ENCODE measurements at regions not wholly inside any gene's neighbourhood (a gene's known extent, or its start where the extent isn't known, plus 50 kb on each side); places are given as distances from the start of the nearest gene placed in this dataset.

DNA sequence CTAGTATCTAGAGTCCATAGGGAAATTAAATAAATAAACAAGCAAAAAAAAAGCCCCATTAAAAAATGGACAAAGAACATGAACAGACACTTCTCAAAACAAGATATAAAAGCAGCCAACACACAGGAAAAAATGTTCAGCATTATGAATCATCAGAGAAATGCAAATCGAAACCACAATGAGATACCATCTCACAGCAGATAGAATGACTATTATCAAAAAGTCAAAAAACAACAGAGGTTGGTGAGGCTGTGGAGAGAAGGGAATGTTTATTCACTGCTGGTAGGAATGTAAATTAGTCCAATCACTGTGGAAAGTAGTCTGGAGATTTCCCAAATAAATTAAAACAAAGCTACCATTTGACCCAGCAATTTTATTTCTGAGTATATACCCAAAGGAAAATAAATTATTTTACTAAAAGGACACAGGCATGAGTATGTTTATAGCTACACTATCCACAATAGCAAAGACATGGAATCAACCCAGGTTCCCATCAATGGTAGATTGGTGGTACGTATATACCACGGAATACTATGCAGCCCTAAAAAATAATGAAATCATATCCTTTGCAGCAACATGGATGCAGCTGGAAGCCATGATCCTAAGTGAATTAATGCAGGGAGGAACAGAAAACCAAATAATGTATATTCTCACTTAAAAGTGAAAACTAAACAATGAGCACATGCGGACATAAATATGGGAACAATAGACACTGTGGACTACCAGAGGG is 366.5 kb upstream of the SEMA3C start:
- no peak overlapping the region for H3K4me3 ChIP-seq (ENCODE audit: insufficient read depth, low read depth, low read length)
- H3K36me3 ChIP-seq (ENCODE audit: insufficient read depth, low read length): no peaks in the 10 kb centered on the region
- Mint-ChIP-seq H3K9me3 (ENCODE audit: unreplicated experiment) (no peaks in the 10 kb centered on the region), H3K36me3 (ENCODE audit: low read depth, unreplicated experiment) (no peaks in the 10 kb centered on the region), H3K27ac (ENCODE audit: unreplicated experiment) (peak overlapping the region; percentile 72), H3K27me3 (ENCODE audit: low read depth, unreplicated experiment) (no peaks in the 10 kb centered on the region), H3K4me1 (ENCODE audit: low read depth, unreplicated experiment) (peaks cover 20% of the 10 kb centered on the region), H3K4me3 (ENCODE audit: unreplicated experiment) (no peak overlapping the region)
- H3K4me1 ChIP-seq (ENCODE audit: insufficient read depth, low read length): peaks cover 13% of the 10 kb centered on the region
- DNase-seq (ENCODE audit: low read depth) (peak; percentile 97), FAIRE-seq (peak; percentile 98)
- H3K27me3 ChIP-seq (ENCODE audit: insufficient read depth, low read length): peaks cover 2% of the 10 kb centered on the region
- H2AFZ ChIP-seq (ENCODE audit: low read depth, low read length): no peak overlapping the region
- peak overlapping the region; percentile 64 for H3K4me2 ChIP-seq (ENCODE audit: low read length)
- TF ChIP-seq, protein P1, sequence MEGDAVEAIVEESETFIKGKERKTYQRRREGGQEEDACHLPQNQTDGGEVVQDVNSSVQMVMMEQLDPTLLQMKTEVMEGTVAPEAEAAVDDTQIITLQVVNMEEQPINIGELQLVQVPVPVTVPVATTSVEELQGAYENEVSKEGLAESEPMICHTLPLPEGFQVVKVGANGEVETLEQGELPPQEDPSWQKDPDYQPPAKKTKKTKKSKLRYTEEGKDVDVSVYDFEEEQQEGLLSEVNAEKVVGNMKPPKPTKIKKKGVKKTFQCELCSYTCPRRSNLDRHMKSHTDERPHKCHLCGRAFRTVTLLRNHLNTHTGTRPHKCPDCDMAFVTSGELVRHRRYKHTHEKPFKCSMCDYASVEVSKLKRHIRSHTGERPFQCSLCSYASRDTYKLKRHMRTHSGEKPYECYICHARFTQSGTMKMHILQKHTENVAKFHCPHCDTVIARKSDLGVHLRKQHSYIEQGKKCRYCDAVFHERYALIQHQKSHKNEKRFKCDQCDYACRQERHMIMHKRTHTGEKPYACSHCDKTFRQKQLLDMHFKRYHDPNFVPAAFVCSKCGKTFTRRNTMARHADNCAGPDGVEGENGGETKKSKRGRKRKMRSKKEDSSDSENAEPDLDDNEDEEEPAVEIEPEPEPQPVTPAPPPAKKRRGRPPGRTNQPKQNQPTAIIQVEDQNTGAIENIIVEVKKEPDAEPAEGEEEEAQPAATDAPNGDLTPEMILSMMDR (IDR thresholded peaks at IDR 0.05; ENCODE audit: insufficient read depth, low read depth, low read length): peak; percentile 42
- TF ChIP-seq EZH2 (IDR thresholded peaks at IDR 0.05; ENCODE audit: insufficient read depth, low read length): no peak
- H4K20me1 ChIP-seq (ENCODE audit: insufficient read depth, low read length): no peaks in the 10 kb centered on the region
- no peaks in the 10 kb centered on the region for H3K79me2 ChIP-seq (ENCODE audit: insufficient read depth, low read length)
- peaks cover 3% of the 10 kb centered on the region for H3K9me3 ChIP-seq (ENCODE audit: insufficient read depth, low read depth, low read length)
- peak overlapping the region; percentile 72 for H3K27ac ChIP-seq (ENCODE audit: low read depth, low read length)
- peak overlapping the region; percentile 25 for H3K9ac ChIP-seq (ENCODE audit: low read length)

DNA sequence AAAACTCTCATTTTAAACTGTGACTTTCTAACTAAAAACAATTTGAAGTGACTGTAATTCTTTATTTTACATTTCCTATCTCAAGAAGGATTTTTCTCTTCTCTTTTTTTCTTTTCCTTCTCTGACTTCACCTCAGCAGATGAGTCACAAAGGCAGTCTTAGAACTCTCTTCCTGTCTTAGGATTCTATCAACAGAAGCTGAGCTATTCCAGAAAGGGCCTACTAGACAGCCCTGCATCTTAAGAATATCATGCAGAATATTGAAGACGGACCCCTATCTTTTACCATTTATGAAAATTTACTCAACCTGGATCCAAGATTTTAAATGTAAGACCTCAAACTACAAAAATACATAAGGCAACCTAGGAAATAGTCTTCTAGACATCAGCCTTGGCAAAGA is 365.7 kb upstream of the SEMA3C start:
- H3K4me2 ChIP-seq (ENCODE audit: low read length): peak overlapping the region; percentile 64
- H3K36me3 ChIP-seq (ENCODE audit: insufficient read depth, low read length): no peaks in the 10 kb centered on the region

More for the DNA sequence above, 365.7 kb upstream of the SEMA3C start:
- H3K36me3 Mint-ChIP-seq (ENCODE audit: low read depth, unreplicated experiment): no peaks in the 10 kb centered on the region
- peak overlapping the region; percentile 25 for H3K9ac ChIP-seq (ENCODE audit: low read length)
- H2AFZ ChIP-seq (ENCODE audit: low read depth, low read length): no peak overlapping the region
- peak overlapping the region; percentile 72 for H3K27ac ChIP-seq (ENCODE audit: low read depth, low read length)
- TF ChIP-seq, protein P1 (IDR thresholded peaks at IDR 0.05; ENCODE audit: insufficient read depth, low read depth, low read length): no peak
- TF ChIP-seq EZH2 (IDR thresholded peaks at IDR 0.05; ENCODE audit: insufficient read depth, low read length): no peak
- H3K4me1 ChIP-seq (ENCODE audit: insufficient read depth, low read length): peaks cover 13% of the 10 kb centered on the region
- H3K9me3 ChIP-seq (ENCODE audit: insufficient read depth, low read depth, low read length): peaks cover 3% of the 10 kb centered on the region
- H3K4me3 ChIP-seq (ENCODE audit: insufficient read depth, low read depth, low read length): no peak overlapping the region
- H3K9me3 Mint-ChIP-seq (ENCODE audit: unreplicated experiment): no peaks in the 10 kb centered on the region
- peaks cover 20% of the 10 kb centered on the region for H3K4me1 Mint-ChIP-seq (ENCODE audit: low read depth, unreplicated experiment)
- FAIRE-seq: peak; percentile 81
- no peak overlapping the region for H3K4me3 Mint-ChIP-seq (ENCODE audit: unreplicated experiment)
- no peaks in the 10 kb centered on the region for H4K20me1 ChIP-seq (ENCODE audit: insufficient read depth, low read length)
- no peaks in the 10 kb centered on the region for H3K27me3 Mint-ChIP-seq (ENCODE audit: low read depth, unreplicated experiment)
- no peaks in the 10 kb centered on the region for H3K27me3 ChIP-seq (ENCODE audit: insufficient read depth, low read length)
- H3K79me2 ChIP-seq (ENCODE audit: insufficient read depth, low read length): no peaks in the 10 kb centered on the region
- peak overlapping the region; percentile 72 for H3K27ac Mint-ChIP-seq (ENCODE audit: unreplicated experiment)
- DNase-seq (ENCODE audit: low read depth): peak; percentile 81

All from astrocyte (in vitro differentiated cells and primary cell).